Inferior parietal cortex (tissue), 1 donor: ENCODE measurements at regions not wholly inside any gene's neighbourhood (a gene's known extent, or its start where the extent isn't known, plus 50 kb on each side); places are given as distances from the start of the nearest gene placed in this dataset.

Experiments
- DNase-seq: peaks from one replicate; pipeline ENCODE4 v3.0.0-alpha.2; 2016; ENCODE audit errors: extremely low spot score

- DNase-seq, result no peak
Observed at GRCh38 chr7:110007320-110008063, 1083.4 kb upstream of the LRRN3 start.

GRCh38 chr7:110010359-110010758 lies 1080.6 kb upstream of the LRRN3 start:
- no peak for DNase-seq

- no peak for DNase-seq
Observed at GRCh38 chr7:110017405-110017804, 1073.5 kb upstream of the LRRN3 start.

GRCh38 chr7:110027385-110027784 lies 1063.5 kb upstream of the LRRN3 start:
- no peak for DNase-seq

GRCh38 chr7:110043519-110043918 lies 1047.4 kb upstream of the LRRN3 start:
- no peak for DNase-seq

- DNase-seq, result no peak
Observed at GRCh38 chr7:110050785-110051184, 1040.1 kb upstream of the LRRN3 start.

- no peak for DNase-seq
Observed at GRCh38 chr7:110051372-110051771, 1039.6 kb upstream of the LRRN3 start.

- no peak for DNase-seq
Observed at GRCh38 chr7:110056331-110056730, 1034.6 kb upstream of the LRRN3 start.

GRCh38 chr7:110058401-110058800 lies 1032.5 kb upstream of the LRRN3 start:
- DNase-seq, result no peak

GRCh38 chr7:110061387-110061786 lies 1029.5 kb upstream of the LRRN3 start:
- DNase-seq, result no peak

- no peak for DNase-seq
Observed at GRCh38 chr7:110065121-110065520, 1025.8 kb upstream of the LRRN3 start.

- no peak for DNase-seq
Observed at GRCh38 chr7:110066843-110067242, 1024.1 kb upstream of the LRRN3 start.

- DNase-seq, result no peak
Observed at GRCh38 chr7:110071192-110071591, 1019.7 kb upstream of the LRRN3 start.

GRCh38 chr7:110075450-110075849 lies 1015.5 kb upstream of the LRRN3 start:
- DNase-seq, result no peak

GRCh38 chr7:110076194-110076593 lies 1014.7 kb upstream of the LRRN3 start:
- DNase-seq, result no peak

GRCh38 chr7:110084181-110084807 lies 1006.6 kb upstream of the LRRN3 start:
- DNase-seq, result peak; percentile 50

- DNase-seq, result no peak
Observed at GRCh38 chr7:110090110-110090820, 1000.7 kb upstream of the LRRN3 start.

GRCh38 chr7:110095372-110096052 lies 995.4 kb upstream of the LRRN3 start:
- no peak for DNase-seq

- no peak for DNase-seq
Observed at GRCh38 chr7:110104243-110104642, 986.7 kb upstream of the LRRN3 start.

GRCh38 chr7:110105307-110105706 lies 985.6 kb upstream of the LRRN3 start:
- no peak for DNase-seq

GRCh38 chr7:110105840-110106239 lies 985.1 kb upstream of the LRRN3 start:
- DNase-seq, result no peak

GRCh38 chr7:110119883-110120581 lies 970.9 kb upstream of the LRRN3 start:
- DNase-seq, result no peak
